Body of pancreas (tissue), 4 donors: ENCODE measurements at regions not wholly inside any gene's neighbourhood (a gene's known extent, or its start where the extent isn't known, plus 50 kb on each side); places are given as distances from the start of the nearest gene placed in this dataset.

Experiments
- ATAC-seq: fragments of 150-250 bp; one replicate; pipeline ENCODE4 v1.9.1; 2016
- DNase-seq, 4 donors: peaks; one replicate each; pipeline ENCODE4 v3.0.0-alpha.2; 2019
- H3K27ac ChIP-seq, 4 donors: fragments of 200-600 bp; sonication (generic); 1 replicate in 3 of 4; 2 replicates in 1 of 4; pipeline versions ENCODE4 v1.5.1 to v1.6.1; 2016 to 2019; ENCODE audit warnings: mild to moderate bottlenecking in 1 of 4, mixed read lengths in 1 of 4, moderate library complexity in 1 of 4
- H3K27me3 ChIP-seq, 2 donors: fragments of 200-600 bp; sonication (generic); one replicate each; pipeline ENCODE4 v1.6.0; 2016; ENCODE audit warnings: mild to moderate bottlenecking in 1 of 2
- H3K36me3 ChIP-seq, 2 donors: fragments of 200-600 bp; sonication (generic); replicated peaks in 1 of 2; 2 replicates each; pipeline ENCODE4 v1.5.1; 2016; ENCODE audit warnings: low read depth in 2 of 2; ENCODE audit not compliant: insufficient read depth in 1 of 2
- H3K4me1 ChIP-seq: fragments of 200-600 bp; sonication (generic); one replicate; pipeline ENCODE4 v1.6.0; 2016
- H3K4me3 ChIP-seq, 2 donors: fragments of 200-600 bp; sonication (generic); 1 replicate in 1 of 2; 2 replicates in 1 of 2; pipeline ENCODE4 v1.5.1; 2016 to 2019
- H3K9me3 ChIP-seq, 3 donors: fragments of 200-600 bp; sonication (generic); 1 replicate in 2 of 3; 2 replicates in 1 of 3; pipeline ENCODE4 v1.5.1; 2016
- CTCF ChIP-seq, 7 experiments: fragments of 450-650 bp in 4 of 7; fragments of 200-600 bp in 3 of 7; sonication (generic) in 3 of 7; IDR thresholded peaks; one replicate each; pipeline ENCODE4 v1.5.1; 2016 to 2019; ENCODE audit warnings: antibody characterized with exemption in 7 of 7
- POLR2A ChIP-seq, 3 donors: fragments of 450-650 bp; IDR thresholded peaks; one replicate each; pipeline ENCODE4 v1.6.1; 2016; ENCODE audit warnings: antibody characterized with exemption in 3 of 3, mild to moderate bottlenecking in 2 of 3
- WGBS, 2 donors: methylation state at CpG; one replicate each; pipeline ENCODE4 v1.1.5; 2017; 5-methylcytosine and 5-hydroxymethylcytosine counted together
- intact Hi-C: fragments of 100-400 bp; cut with DNase I; formaldehyde crosslinking; loops from one replicate; pipeline ENCODE4 v1.15.1; 2023

GRCh38 chr6:25036461-25036860, 100.7 kb upstream of the RIPOR2 start:
- Histone ChIP-seq H3K36me3 (no peaks in the 10 kb centered on the region), H3K27me3 (no peaks in the 10 kb centered on the region), H3K4me3 (no peak overlapping the region), H3K9me3 (no peaks in the 10 kb centered on the region), H3K27ac (no peak overlapping the region), H3K4me1 (peaks cover 4% of the 10 kb centered on the region)
- TF ChIP-seq POLR2A (IDR thresholded peaks at IDR 0.05) (no peak), CTCF (IDR thresholded peaks at IDR 0.05) (no peak)
- ATAC-seq (no peak), DNase-seq (no peak)
- 94 to 100% methylated on average over 3 of the region's 3 CpGs for WGBS, 2 donors
- intact Hi-C loops: no loop called here

- Histone ChIP-seq H3K36me3 (no peaks in the 10 kb centered on the region), H3K9me3 (no peaks in the 10 kb centered on the region), H3K27ac (no peak overlapping the region), H3K27me3 (no peaks in the 10 kb centered on the region), H3K4me3 (no peak overlapping the region), H3K4me1 (peaks cover 4% of the 10 kb centered on the region)
- no peak for DNase-seq
- TF ChIP-seq POLR2A (IDR thresholded peaks at IDR 0.05) (no peak), CTCF (IDR thresholded peaks at IDR 0.05) (no peak)
- intact Hi-C loops: no loop called here
- no peak for ATAC-seq
These were observed 102.5 kb upstream of the RIPOR2 start for GRCh38 chr6:25038300-25038699.

DNA sequence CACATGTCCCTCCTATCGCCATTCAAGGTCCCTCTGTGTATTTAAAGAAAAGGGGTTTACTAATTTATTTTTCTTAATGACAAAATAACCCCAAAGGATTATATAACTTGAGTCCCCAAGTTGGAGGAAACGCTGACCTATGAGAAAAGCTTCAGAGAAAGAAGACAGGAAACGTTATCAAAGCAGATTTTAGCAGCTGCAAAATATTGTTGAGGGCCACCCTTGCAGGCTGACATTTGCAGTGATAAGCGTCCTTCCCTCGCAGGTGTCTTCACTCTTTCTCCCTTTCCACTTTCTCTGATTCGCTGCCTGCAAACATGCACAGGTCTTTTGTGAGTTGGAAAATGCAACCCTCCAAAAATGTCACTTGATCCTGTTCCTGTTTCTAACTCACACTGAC, 103.2 kb upstream of the RIPOR2 start:
- 55 to 79% methylated on average over 6 of the region's 6 CpGs for WGBS, 2 donors
- Histone ChIP-seq H3K36me3 (no peaks in the 10 kb centered on the region), H3K27me3 (no peaks in the 10 kb centered on the region), H3K27ac (no peak overlapping the region), H3K4me1 (peaks cover 4% of the 10 kb centered on the region), H3K4me3 (no peak overlapping the region), H3K9me3 (no peaks in the 10 kb centered on the region)
- no peak for DNase-seq
- TF ChIP-seq CTCF (IDR thresholded peaks at IDR 0.05) (no peak), POLR2A (IDR thresholded peaks at IDR 0.05) (no peak)
- intact Hi-C loops: no loop called here
- no peak for ATAC-seq

- Histone ChIP-seq H3K4me3 (no peak overlapping the region), H3K4me1 (no peaks in the 10 kb centered on the region), H3K27me3 (no peaks in the 10 kb centered on the region), H3K27ac (no peak overlapping the region), H3K9me3 (no peaks in the 10 kb centered on the region), H3K36me3 (no peaks in the 10 kb centered on the region)
- intact Hi-C loops: no loop called here
- ATAC-seq (no peak), DNase-seq (no peak)
- TF ChIP-seq CTCF (IDR thresholded peaks at IDR 0.05) (no peak), POLR2A (IDR thresholded peaks at IDR 0.05) (no peak)
- WGBS, 2 donors: 71 to 86% methylated on average over 12 of the region's 12 CpGs
These were observed 105.8 kb upstream of the RIPOR2 start for GRCh38 chr6:25041485-25042035.

- no peak for DNase-seq
- 66 to 85% methylated on average over 13 of the region's 13 CpGs for WGBS, 2 donors
- Histone ChIP-seq H3K4me3 (no peak overlapping the region), H3K36me3 (no peaks in the 10 kb centered on the region), H3K4me1 (no peaks in the 10 kb centered on the region), H3K27me3 (no peaks in the 10 kb centered on the region), H3K9me3 (no peaks in the 10 kb centered on the region), H3K27ac (no peak overlapping the region)
- ATAC-seq: no peak
- intact Hi-C loops: no loop called here
- no peak for TF ChIP-seq POLR2A (IDR thresholded peaks at IDR 0.05)
- no peak for TF ChIP-seq CTCF (IDR thresholded peaks at IDR 0.05)
These were observed 106.3 kb upstream of the RIPOR2 start for GRCh38 chr6:25042036-25042521.
